ENCODE measurements at regions not wholly inside any gene's neighbourhood (a gene's known extent, or its start where the extent isn't known, plus 50 kb on each side); places are given as distances from the start of the nearest gene placed in this dataset.

GRCh38 chr5:50559955-50560354 is 106.5 kb upstream of the PARP8 start:
- no peaks in the 10 kb centered on the region for H3K36me3 ChIP-seq
- no peak overlapping the region for H3K4me3 ChIP-seq
- intact Hi-C loops (cut with DNase I; ENCODE audit: low total_unique reads) = no loop called here
- TF ChIP-seq POLR2A (IDR thresholded peaks at IDR 0.05) (no peak), POLR2AphosphoS5 (IDR thresholded peaks at IDR 0.05) (no peak), CTCF (IDR thresholded peaks at IDR 0.05 in 8 of 11, conservative IDR thresholded peaks at IDR 0.05 in 3 of 11) (no peak)
- H3K27ac ChIP-seq = no peak overlapping the region
- 89 to 96% (median 96%) methylated on average over 1 of the region's 1 CpG for WGBS, 5 donors
- no peaks in the 10 kb centered on the region for H3K9me3 ChIP-seq
- H3K4me1 ChIP-seq = peaks cover 0 to 14% (median 4%) of the 10 kb centered on the region in 6 donors
- DNase-seq = no peak
- no peaks in the 10 kb centered on the region for H3K27me3 ChIP-seq (replicated peaks in 1 of 7)

GRCh38 chr5:50562694-50563093 is 103.7 kb upstream of the PARP8 start:
- no peak overlapping the region for H3K27ac ChIP-seq
- no peak overlapping the region for H3K4me3 ChIP-seq
- TF ChIP-seq CTCF (IDR thresholded peaks at IDR 0.05 in 8 of 11, conservative IDR thresholded peaks at IDR 0.05 in 3 of 11) = no peak
- no peak for TF ChIP-seq POLR2AphosphoS5 (IDR thresholded peaks at IDR 0.05)
- TF ChIP-seq POLR2A (IDR thresholded peaks at IDR 0.05) = no peak
- WGBS, 5 donors = 88 to 97% (median 92%) methylated on average over 2 of the region's 2 CpGs
- peaks cover 0 to 1% (median 0%) of the 10 kb centered on the region in 8 donors for H3K9me3 ChIP-seq
- intact Hi-C loops (cut with DNase I; ENCODE audit: low total_unique reads) = no loop called here
- H3K27me3 ChIP-seq (replicated peaks in 1 of 7) = no peaks in the 10 kb centered on the region
- H3K36me3 ChIP-seq = no peaks in the 10 kb centered on the region
- DNase-seq = no peak
- peaks cover 0 to 18% (median 4%) of the 10 kb centered on the region in 6 donors for H3K4me1 ChIP-seq

GRCh38 chr5:50564079-50564478 is 102.4 kb upstream of the PARP8 start:
- 6 to 24% (median 18%) methylated on average over 2 of the region's 2 CpGs for WGBS, 5 donors
- no peak for DNase-seq
- H3K4me1 ChIP-seq = peaks cover 0 to 18% (median 4%) of the 10 kb centered on the region in 6 donors
- TF ChIP-seq POLR2AphosphoS5 (IDR thresholded peaks at IDR 0.05) = no peak
- no peak for TF ChIP-seq CTCF (IDR thresholded peaks at IDR 0.05 in 8 of 11, conservative IDR thresholded peaks at IDR 0.05 in 3 of 11)
- no peak for TF ChIP-seq POLR2A (IDR thresholded peaks at IDR 0.05)
- peak overlapping the region in 2 of 8 donors; percentile 28 to 34 for H3K27ac ChIP-seq
- no peak overlapping the region for H3K4me3 ChIP-seq
- intact Hi-C loops (cut with DNase I; ENCODE audit: low total_unique reads) = no loop called here
- H3K36me3 ChIP-seq = no peaks in the 10 kb centered on the region
- peaks cover 0 to 12% (median 3%) of the 10 kb centered on the region in 8 donors for H3K9me3 ChIP-seq
- H3K27me3 ChIP-seq (replicated peaks in 1 of 7) = no peaks in the 10 kb centered on the region

- intact Hi-C loops (cut with DNase I; ENCODE audit: low total_unique reads) = no loop called here
- peaks cover 0 to 18% (median 4%) of the 10 kb centered on the region in 6 donors for H3K4me1 ChIP-seq
- no peak for TF ChIP-seq POLR2A (IDR thresholded peaks at IDR 0.05)
- no peak for TF ChIP-seq POLR2AphosphoS5 (IDR thresholded peaks at IDR 0.05)
- TF ChIP-seq CTCF (IDR thresholded peaks at IDR 0.05 in 8 of 11, conservative IDR thresholded peaks at IDR 0.05 in 3 of 11) = no peak
- no peak overlapping the region for H3K4me3 ChIP-seq
- H3K9me3 ChIP-seq = peaks cover 0 to 12% (median 3%) of the 10 kb centered on the region in 8 donors
- WGBS, 5 donors = 85 to 96% (median 96%) methylated on average over 1 of the region's 1 CpG
- no peak for DNase-seq
- peak overlapping the region in 2 of 8 donors; percentile 28 to 34 for H3K27ac ChIP-seq
- no peaks in the 10 kb centered on the region for H3K27me3 ChIP-seq (replicated peaks in 1 of 7)
- H3K36me3 ChIP-seq = no peaks in the 10 kb centered on the region
Observed at GRCh38 chr5:50564558-50564957, 101.9 kb upstream of the PARP8 start.

All from spleen (tissue), 11 donors.